Fibroblast of pulmonary artery (primary cell): ENCODE measurements at regions not wholly inside any gene's neighbourhood (a gene's known extent, or its start where the extent isn't known, plus 50 kb on each side); places are given as distances from the start of the nearest gene placed in this dataset.
"Not testable (repeated sequence)": the region's sequence is repeated elsewhere in the genome, so short reads cannot be mapped to it uniquely, and the experiment has no call there.

Experiments
- DNase-seq: peaks from one replicate; pipeline ENCODE4 v3.0.0-alpha.2; 2010; ENCODE audit warnings: low read depth
- H3K4me3 ChIP-seq: replicated peaks from 2 replicates; pipeline ENCODE4 v1.5.1; 2011; ENCODE audit warnings: low read depth, mild to moderate bottlenecking, control low read depth, low read length, moderate library complexity
- TF ChIP-seq, protein P1 (sequence below): IDR thresholded peaks from 2 replicates; pipeline ENCODE4 v1.5.1; 2011; ENCODE audit warnings: mild to moderate bottlenecking, control low read depth, low read length, inconsistent platforms; ENCODE audit errors: missing control alignments

- no peak overlapping the region for H3K4me3 ChIP-seq
- TF ChIP-seq, protein P1, sequence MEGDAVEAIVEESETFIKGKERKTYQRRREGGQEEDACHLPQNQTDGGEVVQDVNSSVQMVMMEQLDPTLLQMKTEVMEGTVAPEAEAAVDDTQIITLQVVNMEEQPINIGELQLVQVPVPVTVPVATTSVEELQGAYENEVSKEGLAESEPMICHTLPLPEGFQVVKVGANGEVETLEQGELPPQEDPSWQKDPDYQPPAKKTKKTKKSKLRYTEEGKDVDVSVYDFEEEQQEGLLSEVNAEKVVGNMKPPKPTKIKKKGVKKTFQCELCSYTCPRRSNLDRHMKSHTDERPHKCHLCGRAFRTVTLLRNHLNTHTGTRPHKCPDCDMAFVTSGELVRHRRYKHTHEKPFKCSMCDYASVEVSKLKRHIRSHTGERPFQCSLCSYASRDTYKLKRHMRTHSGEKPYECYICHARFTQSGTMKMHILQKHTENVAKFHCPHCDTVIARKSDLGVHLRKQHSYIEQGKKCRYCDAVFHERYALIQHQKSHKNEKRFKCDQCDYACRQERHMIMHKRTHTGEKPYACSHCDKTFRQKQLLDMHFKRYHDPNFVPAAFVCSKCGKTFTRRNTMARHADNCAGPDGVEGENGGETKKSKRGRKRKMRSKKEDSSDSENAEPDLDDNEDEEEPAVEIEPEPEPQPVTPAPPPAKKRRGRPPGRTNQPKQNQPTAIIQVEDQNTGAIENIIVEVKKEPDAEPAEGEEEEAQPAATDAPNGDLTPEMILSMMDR, result no peak
- DNase-seq, result no peak
Observed at GRCh38 chrX:35351795-35352483, 409.3 kb downstream of the FAM47B start.

DNA sequence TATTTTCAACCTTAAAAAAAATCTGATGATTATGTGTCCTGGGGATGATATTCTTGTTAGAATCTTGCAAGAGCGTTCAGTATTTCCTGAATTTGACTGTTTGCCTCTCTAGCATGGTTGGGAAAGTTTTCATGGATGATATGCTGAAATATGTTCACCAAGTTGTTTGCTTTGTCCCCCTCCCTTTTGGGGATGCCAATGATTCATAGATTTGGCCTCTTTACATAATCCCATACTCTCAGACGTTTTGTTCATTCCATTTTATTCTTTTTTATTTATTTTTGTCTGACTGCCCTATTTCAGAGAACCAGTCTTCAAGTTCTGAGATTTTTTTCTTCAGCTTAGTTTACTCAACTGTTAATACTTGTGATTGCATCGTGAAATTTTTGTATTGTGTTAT, 415.1 kb downstream of the FAM47B start:
- TF ChIP-seq, protein P1, result no peak
- no peak for DNase-seq
- no peak overlapping the region for H3K4me3 ChIP-seq

GRCh38 chrX:35362866-35363265, 420.3 kb downstream of the FAM47B start:
- TF ChIP-seq, protein P1, result no peak
- DNase-seq, result no peak
- no peak overlapping the region for H3K4me3 ChIP-seq

GRCh38 chrX:35374116-35374515, 424.0 kb upstream of the MAGEB16 start:
- DNase-seq, result no peak
- TF ChIP-seq, protein P1, result no peak
- H3K4me3 ChIP-seq, result no peak overlapping the region

DNA sequence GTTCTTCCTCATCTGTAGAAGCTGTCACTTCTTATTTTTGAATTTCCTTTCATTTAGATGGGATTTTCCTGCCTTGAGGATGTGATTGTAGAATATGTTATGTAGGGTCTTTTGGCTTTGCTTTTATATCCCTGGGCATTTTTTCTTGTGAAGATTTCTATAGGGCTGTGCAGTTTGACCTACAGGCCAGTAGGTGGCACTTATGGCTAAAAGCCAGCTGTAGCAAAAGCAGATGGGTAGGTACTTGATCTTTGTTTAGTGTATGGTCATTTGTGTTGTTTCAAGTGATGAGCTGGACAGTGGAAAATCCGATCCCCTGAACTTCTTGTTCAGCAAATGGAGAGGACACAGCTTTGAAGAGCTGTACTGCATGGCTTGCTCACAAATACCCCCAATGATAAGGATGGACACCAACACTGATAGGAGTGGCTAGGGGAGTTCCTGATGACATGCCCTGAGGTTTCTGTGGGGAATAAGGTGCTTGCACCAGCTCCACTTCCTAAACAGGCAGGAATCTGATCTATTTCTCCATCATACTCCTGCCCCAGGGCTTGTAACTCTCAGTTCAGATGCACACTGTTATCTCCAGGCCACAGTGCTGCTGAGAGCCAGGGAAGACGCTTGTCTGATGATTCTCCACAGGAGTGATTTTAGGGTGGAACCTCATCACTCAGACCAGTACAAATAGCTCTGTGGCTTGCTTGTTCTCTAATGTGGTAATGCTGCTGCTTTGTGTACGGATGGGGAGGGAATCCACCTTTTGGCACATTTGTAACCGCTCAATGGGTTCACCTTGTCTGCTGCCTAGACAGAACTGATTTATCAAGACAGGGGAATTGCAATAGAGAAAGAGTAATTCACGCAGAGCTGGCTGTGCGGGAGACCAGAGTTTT, 417.1 kb upstream of the MAGEB16 start:
- peak; percentile 18 for DNase-seq
- H3K4me3 ChIP-seq, result no peak overlapping the region
- TF ChIP-seq, protein P1, result peak; percentile 40

GRCh38 chrX:35381709-35382108, 416.4 kb upstream of the MAGEB16 start:
- not testable (repeated sequence) for DNase-seq

GRCh38 chrX:35382966-35383365, 415.2 kb upstream of the MAGEB16 start:
- no peak overlapping the region for H3K4me3 ChIP-seq
- DNase-seq, result no peak
- TF ChIP-seq, protein P1, result no peak

More at GRCh38 chrX:35381709-35382108, 416.4 kb upstream of the MAGEB16 start:
- H3K4me3 ChIP-seq, result not testable (repeated sequence)
